SJCRH30 (cell line): ENCODE measurements at regions not wholly inside any gene's neighbourhood (a gene's known extent, or its start where the extent isn't known, plus 50 kb on each side); places are given as distances from the start of the nearest gene placed in this dataset.

Source experiments
- DNase-seq, 2 experiments: peaks; one replicate each; pipeline ENCODE4 v3.0.0-alpha.2; 2015 to 2020
- H3K27ac ChIP-seq: fragments of 250-450 bp; sonication (Bioruptor Pico); 2 replicates; pipeline ENCODE4 v1.5.1; 2020; ENCODE audit warnings: mild to moderate bottlenecking, moderate library complexity
- H3K27me3 ChIP-seq: fragments of 250-450 bp; sonication (Bioruptor Pico); 2 replicates; pipeline ENCODE4 v1.5.1; 2020; ENCODE audit warnings: mild to moderate bottlenecking, moderate library complexity
- H3K36me3 ChIP-seq: fragments of 250-450 bp; sonication (Bioruptor Pico); 2 replicates; pipeline ENCODE4 v1.5.1; 2020; ENCODE audit warnings: mild to moderate bottlenecking, moderate library complexity
- H3K4me1 ChIP-seq: fragments of 250-450 bp; sonication (Bioruptor Pico); 2 replicates; pipeline ENCODE4 v1.5.1; 2020; ENCODE audit warnings: mild to moderate bottlenecking, moderate library complexity
- H3K4me3 ChIP-seq: fragments of 250-450 bp; sonication (Bioruptor Pico); 2 replicates; pipeline ENCODE4 v1.5.1; 2020; ENCODE audit warnings: mild to moderate bottlenecking, moderate library complexity
- H3K9me3 ChIP-seq: fragments of 250-450 bp; sonication (Bioruptor Pico); replicated peaks from 2 replicates; pipeline ENCODE4 v1.5.1; 2020; ENCODE audit warnings: mild to moderate bottlenecking, moderate library complexity

DNA sequence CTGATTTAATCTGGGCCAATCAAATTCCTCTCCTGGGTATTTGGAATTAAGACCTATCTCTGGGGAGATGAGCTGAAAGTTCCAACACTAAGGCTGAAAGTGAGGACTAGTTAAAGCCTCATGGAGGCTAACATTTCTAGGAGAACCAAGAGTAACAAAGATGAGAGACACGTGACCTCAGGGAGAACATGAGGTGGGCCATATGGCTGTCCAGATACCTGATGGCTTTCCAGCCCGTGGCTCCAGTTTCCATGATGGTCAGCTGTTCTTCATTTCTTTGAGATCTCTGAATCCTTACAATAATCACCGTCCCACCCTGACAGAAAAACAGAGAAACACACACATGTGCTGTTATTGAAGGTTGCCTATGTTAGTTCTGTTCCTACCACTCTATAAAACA, 66.1 kb downstream of the LEPR start:
- Histone ChIP-seq H3K36me3 (no peaks in the 10 kb centered on the region), H3K9me3 (no peaks in the 10 kb centered on the region), H3K4me1 (no peaks in the 10 kb centered on the region), H3K27ac (no peak overlapping the region), H3K27me3 (no peaks in the 10 kb centered on the region), H3K4me3 (no peak overlapping the region)
- DNase-seq = no peak

DNA sequence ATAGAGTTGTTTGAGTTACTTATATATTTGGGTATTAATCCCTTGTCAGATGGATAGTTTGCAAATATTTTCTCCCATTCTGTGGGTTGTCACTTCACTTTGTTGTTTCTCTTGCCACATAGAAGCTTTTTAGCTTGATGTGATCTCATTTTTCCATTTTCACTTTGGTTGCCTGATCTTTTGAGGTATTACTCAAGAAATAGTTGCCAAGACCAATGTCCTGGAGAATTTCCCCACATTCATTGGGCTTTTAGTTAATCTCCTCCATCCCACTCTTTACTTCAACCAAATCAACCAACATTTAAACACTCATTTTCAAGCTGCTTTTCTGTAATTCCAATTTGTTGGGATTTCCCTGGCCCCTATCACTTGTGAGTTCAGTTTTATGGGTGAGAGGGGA, 69.0 kb downstream of the LEPR start:
- H3K4me1 ChIP-seq = no peaks in the 10 kb centered on the region
- H3K36me3 ChIP-seq = no peaks in the 10 kb centered on the region
- H3K9me3 ChIP-seq = no peaks in the 10 kb centered on the region
- DNase-seq = no peak
- no peak overlapping the region for H3K4me3 ChIP-seq
- no peaks in the 10 kb centered on the region for H3K27me3 ChIP-seq
- H3K27ac ChIP-seq = no peak overlapping the region

DNA sequence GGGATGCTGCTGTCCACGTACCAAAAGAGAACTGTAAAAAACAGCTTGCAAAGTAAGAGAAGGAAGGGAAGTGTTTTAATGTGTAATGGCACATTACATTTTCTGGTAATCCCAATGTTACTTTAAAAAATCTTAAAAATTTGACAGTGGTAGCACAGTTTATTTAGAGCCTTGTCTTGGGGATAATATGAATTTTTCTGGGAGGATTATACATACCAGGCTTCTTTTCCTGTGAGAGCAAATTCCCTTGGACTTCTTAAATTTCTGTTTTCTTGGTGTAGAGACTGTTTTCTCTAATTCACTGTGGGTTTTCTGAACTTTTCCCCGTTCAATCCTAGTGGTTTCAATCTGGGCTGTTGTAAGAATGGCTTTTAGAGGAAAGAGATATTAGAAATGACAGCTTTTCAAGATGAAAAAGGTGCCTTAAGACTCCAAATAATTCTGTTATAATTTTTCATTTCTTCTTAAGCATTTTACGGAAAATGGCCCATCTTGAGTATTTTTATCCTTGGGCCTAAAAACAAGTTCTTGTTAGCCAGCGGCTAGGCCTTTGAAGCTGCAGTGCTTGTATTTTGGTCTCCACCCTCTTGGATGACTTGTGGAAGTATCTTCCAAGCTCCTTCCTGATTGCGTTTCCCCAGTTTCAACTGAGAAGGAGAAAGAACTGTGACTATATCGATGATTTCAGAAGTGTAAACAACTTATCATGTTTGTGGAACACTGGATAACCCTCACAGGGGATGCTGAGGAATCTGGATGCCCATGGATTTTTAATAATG, 70.0 kb downstream of the LEPR start:
- Histone ChIP-seq H3K27me3 (no peaks in the 10 kb centered on the region), H3K9me3 (no peaks in the 10 kb centered on the region), H3K36me3 (no peaks in the 10 kb centered on the region), H3K27ac (no peak overlapping the region), H3K4me1 (no peaks in the 10 kb centered on the region), H3K4me3 (no peak overlapping the region)
- no peak for DNase-seq

DNA sequence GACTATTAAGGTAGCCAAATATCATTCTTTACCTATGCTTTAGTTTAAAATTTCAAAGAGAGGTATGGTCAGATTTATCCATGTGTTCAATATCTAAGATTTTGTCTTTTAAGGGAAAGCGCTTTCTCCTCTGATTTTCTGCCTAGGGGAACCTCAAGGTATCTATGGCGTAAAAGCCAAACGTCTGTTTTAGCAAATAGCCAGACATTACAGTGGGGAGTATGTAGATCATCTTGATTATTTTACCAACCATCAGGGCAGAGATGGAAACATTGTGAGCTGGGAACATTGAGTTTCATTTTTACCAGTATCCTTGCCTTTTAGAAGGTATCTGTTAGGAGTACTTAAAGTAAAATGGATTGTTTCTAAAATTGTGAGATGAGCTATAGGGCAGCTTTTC, 71.0 kb downstream of the LEPR start:
- H3K27me3 ChIP-seq = no peaks in the 10 kb centered on the region
- no peaks in the 10 kb centered on the region for H3K4me1 ChIP-seq
- H3K9me3 ChIP-seq = no peaks in the 10 kb centered on the region
- DNase-seq = no peak
- no peaks in the 10 kb centered on the region for H3K36me3 ChIP-seq
- H3K4me3 ChIP-seq = no peak overlapping the region
- no peak overlapping the region for H3K27ac ChIP-seq

DNA sequence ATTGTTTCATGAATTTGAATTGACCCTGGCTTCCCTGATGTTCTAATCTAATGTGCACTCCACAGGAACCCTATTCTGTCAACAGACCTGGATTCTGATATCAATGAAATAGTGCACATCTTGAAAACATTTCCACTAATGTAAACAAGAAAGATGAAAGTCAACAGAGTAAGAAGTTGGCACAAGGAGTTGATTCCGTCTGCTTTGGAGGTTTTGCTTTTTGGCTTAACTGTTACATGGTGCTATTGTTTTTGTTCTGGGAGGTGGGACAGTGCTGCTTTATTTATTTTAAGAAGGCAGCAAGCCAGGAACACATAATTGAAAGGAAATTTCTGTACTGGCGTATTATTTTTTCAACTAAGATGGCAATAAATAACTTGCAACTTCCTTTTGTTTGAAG, 73.3 kb downstream of the LEPR start:
- Histone ChIP-seq H3K4me3 (no peak overlapping the region), H3K27me3 (no peaks in the 10 kb centered on the region), H3K9me3 (no peaks in the 10 kb centered on the region), H3K4me1 (no peaks in the 10 kb centered on the region), H3K27ac (no peak overlapping the region), H3K36me3 (no peaks in the 10 kb centered on the region)
- DNase-seq = no peak

DNA sequence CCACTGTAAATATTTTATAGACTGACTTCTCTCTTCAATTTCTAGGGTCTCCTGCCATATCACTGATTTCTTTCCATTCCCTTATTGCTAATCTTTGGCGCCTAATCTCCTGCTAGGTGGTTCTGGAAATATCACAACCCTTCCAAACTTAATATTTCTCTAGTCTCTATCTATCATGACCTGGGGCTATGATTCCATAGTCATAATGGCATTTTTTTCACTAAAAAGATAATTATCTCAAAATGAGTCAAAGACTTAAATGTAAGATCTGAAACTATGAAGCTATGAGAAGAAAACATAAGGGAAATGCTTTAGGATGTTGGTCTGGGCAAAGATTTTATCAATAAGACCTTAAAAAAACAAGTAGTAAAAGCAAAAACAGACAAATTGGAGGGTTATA, 74.2 kb downstream of the LEPR start:
- Histone ChIP-seq H3K36me3 (no peaks in the 10 kb centered on the region), H3K4me1 (no peaks in the 10 kb centered on the region), H3K27me3 (no peaks in the 10 kb centered on the region), H3K4me3 (no peak overlapping the region), H3K9me3 (no peaks in the 10 kb centered on the region), H3K27ac (no peak overlapping the region)
- DNase-seq = no peak

DNA sequence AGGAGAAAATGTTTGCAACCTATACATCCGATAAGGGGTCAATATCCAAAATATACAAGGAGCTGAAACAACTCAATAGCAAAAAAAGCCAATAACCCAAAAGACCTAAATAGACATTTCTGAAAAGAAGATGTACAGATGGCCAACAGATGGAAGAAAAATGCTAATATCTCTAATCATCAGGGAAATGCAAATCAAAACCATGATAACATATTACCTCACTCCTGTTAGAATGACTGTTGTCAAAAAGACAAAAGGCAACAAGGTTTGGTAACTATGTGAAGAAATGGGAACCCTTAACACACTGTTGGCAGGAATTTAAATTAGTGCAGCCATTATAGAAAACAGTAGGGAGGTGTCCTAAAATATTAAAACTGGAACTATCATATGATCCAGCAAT, 74.7 kb downstream of the LEPR start:
- H3K27me3 ChIP-seq = no peaks in the 10 kb centered on the region
- no peaks in the 10 kb centered on the region for H3K9me3 ChIP-seq
- H3K36me3 ChIP-seq = no peaks in the 10 kb centered on the region
- DNase-seq = no peak
- H3K4me1 ChIP-seq = no peaks in the 10 kb centered on the region
- H3K27ac ChIP-seq = no peak overlapping the region
- H3K4me3 ChIP-seq = no peak overlapping the region

DNA sequence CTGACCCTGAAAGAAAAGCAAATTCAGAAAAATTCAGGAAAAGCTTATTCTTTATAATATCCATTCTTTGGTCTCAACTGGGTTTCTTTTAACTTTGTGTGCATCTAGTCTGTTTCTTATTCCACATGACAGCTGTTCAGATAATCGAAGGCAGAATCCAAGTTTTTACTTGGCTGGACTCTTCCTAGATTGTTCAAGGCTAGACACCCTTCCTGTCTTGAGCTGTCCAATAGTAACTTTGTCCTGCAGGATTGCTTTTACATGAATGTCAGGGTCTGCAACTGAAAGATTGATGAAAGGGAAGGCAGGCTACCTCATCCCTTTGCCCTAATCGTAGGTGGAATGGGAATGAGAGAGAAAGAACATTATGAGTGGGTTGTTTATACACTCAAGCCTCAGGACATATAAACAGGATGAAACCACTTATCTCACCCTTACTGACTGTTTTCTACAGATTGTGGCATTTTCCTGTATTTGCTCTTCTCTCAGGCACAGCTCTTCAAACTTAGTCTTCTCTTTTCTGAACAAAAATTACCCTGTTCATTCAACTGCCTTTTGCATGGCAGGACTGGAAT, 76.9 kb downstream of the LEPR start:
- H3K4me1 ChIP-seq = no peaks in the 10 kb centered on the region
- no peak overlapping the region for H3K27ac ChIP-seq
- no peak overlapping the region for H3K4me3 ChIP-seq
- no peaks in the 10 kb centered on the region for H3K9me3 ChIP-seq
- no peaks in the 10 kb centered on the region for H3K36me3 ChIP-seq
- DNase-seq = no peak
- 0 out of 2 replicates have a peak, but pooled peaks cover 2% of the 10 kb centered on the region for H3K27me3 ChIP-seq

DNA sequence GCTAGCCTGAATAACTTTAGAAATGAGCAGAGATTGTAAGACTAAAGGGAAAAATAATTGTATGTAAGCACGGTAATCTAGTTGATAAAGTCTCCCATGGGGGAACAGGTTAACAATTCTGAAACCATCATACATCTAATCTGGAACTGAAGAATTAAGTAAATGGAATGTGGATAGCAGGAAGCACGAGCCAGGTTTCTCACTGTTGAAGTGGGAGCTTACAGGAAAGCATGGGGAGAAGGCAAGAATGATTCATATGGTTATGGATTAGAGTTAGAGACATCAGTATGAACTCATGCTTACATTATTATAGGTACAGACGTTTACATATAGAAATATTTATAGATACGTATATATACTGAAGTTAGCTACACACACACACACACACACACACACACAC, 83.0 kb downstream of the LEPR start:
- Histone ChIP-seq H3K27ac (no peak overlapping the region), H3K36me3 (no peaks in the 10 kb centered on the region), H3K4me3 (no peak overlapping the region), H3K9me3 (no peaks in the 10 kb centered on the region), H3K4me1 (no peaks in the 10 kb centered on the region), H3K27me3 (0 out of 2 replicates have a peak, but pooled peaks cover 2% of the 10 kb centered on the region)
- no peak for DNase-seq

DNA sequence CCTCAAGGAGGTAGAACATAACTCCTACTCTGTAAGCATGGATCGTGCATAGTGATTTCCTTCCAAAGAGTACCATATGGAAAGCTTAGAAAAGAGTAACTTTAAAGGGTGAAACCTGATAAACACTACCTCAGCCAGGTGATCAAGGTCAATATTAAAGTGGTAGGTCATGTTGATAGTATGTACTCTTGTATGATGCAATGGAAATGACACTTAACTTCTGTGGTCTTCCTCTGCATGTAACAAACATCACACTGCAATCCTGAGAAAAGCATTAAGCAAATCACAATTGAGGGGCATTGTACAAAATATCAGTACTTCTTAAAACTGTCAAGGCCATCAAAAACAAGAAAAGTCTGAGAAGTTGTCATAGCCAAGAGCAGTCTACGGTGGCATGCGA, 83.8 kb downstream of the LEPR start:
- Histone ChIP-seq H3K27ac (no peak overlapping the region), H3K4me3 (no peak overlapping the region), H3K36me3 (no peaks in the 10 kb centered on the region), H3K9me3 (no peaks in the 10 kb centered on the region), H3K27me3 (0 out of 2 replicates have a peak, but pooled peaks cover 2% of the 10 kb centered on the region), H3K4me1 (no peaks in the 10 kb centered on the region)
- no peak for DNase-seq

DNA sequence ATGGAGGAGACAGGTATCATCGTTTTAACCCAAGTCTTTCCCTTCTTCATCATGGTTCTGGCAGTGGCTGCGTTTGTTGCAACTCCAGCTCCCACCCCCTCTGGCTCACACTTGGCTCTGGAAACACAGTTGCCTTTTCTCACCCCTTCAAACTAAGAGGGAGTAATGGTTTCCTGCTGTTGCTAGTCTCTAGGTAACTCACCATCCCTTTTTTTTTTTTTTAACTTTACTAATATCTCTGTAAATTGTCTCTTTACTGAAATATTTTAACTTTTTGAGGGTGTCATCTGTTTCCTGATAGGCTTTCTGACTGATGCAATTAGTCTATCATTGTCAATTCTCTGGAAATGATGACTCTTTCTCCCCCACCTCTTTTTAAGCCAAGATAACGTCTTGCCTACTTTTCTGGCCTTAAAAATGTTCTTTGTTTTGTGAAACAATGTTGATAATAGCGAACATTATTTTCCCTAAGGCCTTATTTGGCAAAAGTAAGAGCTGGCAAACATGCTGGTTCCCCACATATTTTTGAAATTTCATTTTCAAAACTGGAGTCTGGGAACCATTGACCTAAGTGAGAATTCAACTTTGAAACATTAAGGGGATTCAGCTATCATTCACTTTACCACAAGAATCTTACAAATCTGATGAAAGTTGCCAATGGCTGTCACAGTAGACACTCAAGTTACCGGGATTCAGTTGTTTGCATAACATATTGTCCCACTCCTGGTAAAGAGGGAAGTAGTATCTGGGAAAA, 85.3 kb downstream of the LEPR start:
- Histone ChIP-seq H3K9me3 (no peaks in the 10 kb centered on the region), H3K36me3 (no peaks in the 10 kb centered on the region), H3K4me1 (peaks cover 7% of the 10 kb centered on the region; the same call in 1 of the 2 replicates), H3K27ac (no peak overlapping the region), H3K27me3 (0 out of 2 replicates have a peak, but pooled peaks cover 2% of the 10 kb centered on the region), H3K4me3 (no peak overlapping the region)
- no peak for DNase-seq

DNA sequence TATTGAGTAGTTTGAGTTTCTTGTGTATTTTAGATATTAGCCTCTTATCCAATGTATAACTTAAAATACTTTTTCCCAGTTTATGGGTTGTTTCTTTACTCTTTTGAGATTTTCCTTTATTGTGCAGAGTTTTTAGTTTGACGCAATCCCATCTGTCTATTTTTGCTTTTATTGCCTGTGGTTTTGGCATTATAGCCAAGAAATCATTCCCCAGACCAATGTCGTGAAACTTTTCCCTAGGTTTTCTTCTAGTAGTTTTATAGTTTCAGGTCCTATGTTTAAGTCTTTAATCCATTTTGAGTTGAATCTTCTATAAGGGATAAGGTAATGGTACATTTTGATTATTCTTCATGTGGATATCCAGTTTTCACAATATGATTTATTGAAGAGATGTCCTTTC, 87.6 kb downstream of the LEPR start:
- Histone ChIP-seq H3K4me3 (no peak overlapping the region), H3K4me1 (peaks cover 11% of the 10 kb centered on the region; the same call in 1 of the 2 replicates), H3K36me3 (no peaks in the 10 kb centered on the region), H3K27ac (no peak overlapping the region), H3K9me3 (no peaks in the 10 kb centered on the region), H3K27me3 (no peaks in the 10 kb centered on the region)
- DNase-seq = no peak

DNA sequence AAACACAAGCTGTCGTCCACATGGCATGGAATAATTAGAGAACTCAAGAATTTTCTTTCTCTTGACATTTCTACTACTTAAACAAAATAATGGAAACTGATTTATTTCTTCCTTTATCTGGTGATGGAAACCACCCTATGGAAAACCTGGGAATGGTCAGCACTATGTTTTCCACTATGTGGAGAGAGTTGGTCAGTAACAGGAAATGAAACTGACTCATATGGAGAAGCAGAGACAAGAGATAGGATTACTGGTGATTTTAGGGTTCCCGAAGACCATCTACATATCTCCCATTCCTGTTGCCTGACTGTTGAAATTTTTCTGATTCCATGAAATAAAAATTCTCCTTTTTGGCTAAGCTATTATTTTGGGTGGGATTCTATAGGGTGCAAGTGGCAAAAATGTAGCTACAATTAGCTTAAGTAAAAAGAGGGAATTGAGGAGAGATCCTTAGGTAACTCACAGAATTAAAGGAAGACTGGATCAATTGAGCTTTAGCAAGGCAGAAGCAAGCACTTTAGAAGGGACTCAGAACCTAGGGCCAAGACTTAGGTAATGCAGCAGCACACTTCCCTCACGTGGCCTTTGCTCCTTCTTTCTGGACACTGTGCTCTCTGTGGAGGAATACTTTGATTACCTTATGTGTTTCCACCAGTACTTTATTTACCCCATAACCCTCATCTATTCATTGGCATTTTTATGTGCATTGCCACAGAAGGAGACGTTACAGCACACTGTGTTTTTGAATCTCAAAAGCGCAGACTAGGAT, 89.6 kb downstream of the LEPR start:
- Histone ChIP-seq H3K9me3 (no peaks in the 10 kb centered on the region), H3K27ac (no peak overlapping the region), H3K4me1 (peaks cover 11% of the 10 kb centered on the region; the same call in 1 of the 2 replicates), H3K4me3 (no peak overlapping the region), H3K27me3 (no peaks in the 10 kb centered on the region), H3K36me3 (no peaks in the 10 kb centered on the region)
- DNase-seq = no peak

DNA sequence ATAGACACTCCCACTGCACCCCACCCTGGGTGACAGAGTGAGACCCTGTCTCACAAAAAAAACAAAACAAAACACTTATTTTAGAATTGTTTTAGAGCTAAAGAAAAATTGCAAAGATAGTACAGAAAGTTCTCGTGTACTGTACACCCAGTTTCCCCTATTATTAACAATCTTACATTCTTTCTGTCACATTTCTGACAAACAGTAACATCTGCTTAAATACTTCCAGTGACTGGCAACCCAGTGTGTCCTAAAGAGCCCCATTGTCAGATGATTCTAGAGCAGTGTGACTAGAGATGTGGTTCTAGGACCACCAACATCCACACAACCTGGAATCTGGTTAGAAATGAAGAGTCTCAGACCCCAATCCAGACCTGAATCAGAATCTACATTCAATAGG, 90.5 kb downstream of the LEPR start:
- no peaks in the 10 kb centered on the region for H3K9me3 ChIP-seq
- peaks cover 11% of the 10 kb centered on the region; the same call in 1 of the 2 replicates for H3K4me1 ChIP-seq
- no peak overlapping the region for H3K27ac ChIP-seq
- H3K36me3 ChIP-seq = no peaks in the 10 kb centered on the region
- no peaks in the 10 kb centered on the region for H3K27me3 ChIP-seq
- DNase-seq = peak in 1 of 2 experiments; percentile 17
- no peak overlapping the region for H3K4me3 ChIP-seq

DNA sequence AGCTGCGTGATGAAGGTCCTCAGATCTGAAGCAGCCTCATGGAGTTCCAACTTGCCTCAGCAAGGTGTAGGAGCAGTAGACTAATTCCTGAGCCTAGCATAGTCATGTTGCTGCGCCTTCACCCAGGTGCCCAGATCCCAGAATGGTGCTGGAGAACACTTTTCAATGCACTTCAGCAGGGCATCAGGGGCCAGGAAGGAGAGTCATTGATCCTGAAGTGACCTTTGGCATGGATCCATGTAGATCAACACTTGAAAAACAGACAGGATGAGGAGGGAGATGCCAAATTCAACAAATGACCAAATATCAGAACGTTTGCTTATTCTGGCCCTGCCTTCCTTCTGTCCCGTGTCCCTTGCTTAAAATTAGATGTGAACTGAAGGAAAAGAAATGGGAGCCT, 91.9 kb downstream of the LEPR start:
- DNase-seq = no peak
- Histone ChIP-seq H3K27ac (no peak overlapping the region), H3K27me3 (no peaks in the 10 kb centered on the region), H3K4me1 (peaks cover 11% of the 10 kb centered on the region; the same call in 1 of the 2 replicates), H3K9me3 (no peaks in the 10 kb centered on the region), H3K36me3 (no peaks in the 10 kb centered on the region), H3K4me3 (no peak overlapping the region)
